ENCODE measurements at regions not wholly inside any gene's neighbourhood (a gene's known extent, or its start where the extent isn't known, plus 50 kb on each side); places are given as distances from the start of the nearest gene placed in this dataset.

DNA sequence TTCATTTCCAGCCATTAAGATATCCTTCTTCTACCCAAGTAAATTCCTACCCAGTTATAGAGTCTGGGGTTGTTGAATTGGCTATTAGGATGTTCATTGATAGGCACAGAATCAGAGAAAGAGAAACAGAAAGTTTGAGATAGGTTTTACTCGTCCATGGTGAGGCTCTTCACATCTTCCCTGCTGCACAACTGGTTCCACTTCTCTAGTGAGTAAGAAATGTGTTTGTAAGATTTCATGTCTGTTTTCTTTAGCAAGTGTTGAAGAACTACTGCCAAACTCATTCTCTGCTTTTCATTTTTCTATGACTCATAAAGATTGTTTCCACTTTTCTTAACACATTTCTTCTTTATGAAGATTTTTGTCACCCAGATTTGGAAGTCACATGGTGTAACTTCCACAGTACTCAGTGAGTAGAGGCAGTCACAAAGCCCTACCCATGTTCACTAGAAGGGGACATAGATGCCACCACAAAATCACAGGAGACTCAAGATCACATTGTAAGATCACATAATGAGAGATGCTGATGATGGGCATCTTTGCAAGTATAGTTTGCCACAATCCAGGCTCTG, 152.3 kb downstream of the SNX7 start:
- TF ChIP-seq, protein P1, sequence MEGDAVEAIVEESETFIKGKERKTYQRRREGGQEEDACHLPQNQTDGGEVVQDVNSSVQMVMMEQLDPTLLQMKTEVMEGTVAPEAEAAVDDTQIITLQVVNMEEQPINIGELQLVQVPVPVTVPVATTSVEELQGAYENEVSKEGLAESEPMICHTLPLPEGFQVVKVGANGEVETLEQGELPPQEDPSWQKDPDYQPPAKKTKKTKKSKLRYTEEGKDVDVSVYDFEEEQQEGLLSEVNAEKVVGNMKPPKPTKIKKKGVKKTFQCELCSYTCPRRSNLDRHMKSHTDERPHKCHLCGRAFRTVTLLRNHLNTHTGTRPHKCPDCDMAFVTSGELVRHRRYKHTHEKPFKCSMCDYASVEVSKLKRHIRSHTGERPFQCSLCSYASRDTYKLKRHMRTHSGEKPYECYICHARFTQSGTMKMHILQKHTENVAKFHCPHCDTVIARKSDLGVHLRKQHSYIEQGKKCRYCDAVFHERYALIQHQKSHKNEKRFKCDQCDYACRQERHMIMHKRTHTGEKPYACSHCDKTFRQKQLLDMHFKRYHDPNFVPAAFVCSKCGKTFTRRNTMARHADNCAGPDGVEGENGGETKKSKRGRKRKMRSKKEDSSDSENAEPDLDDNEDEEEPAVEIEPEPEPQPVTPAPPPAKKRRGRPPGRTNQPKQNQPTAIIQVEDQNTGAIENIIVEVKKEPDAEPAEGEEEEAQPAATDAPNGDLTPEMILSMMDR (IDR thresholded peaks at IDR 0.05; ENCODE audit: insufficient read depth, low read length): no peak
- no peak for TF ChIP-seq GABPA (IDR thresholded peaks at IDR 0.05; ENCODE audit: low read depth)
- TF ChIP-seq SPI1 (IDR thresholded peaks at IDR 0.05; ENCODE audit: borderline replicate concordance, low read depth): no peak
- TF ChIP-seq, protein P2, sequence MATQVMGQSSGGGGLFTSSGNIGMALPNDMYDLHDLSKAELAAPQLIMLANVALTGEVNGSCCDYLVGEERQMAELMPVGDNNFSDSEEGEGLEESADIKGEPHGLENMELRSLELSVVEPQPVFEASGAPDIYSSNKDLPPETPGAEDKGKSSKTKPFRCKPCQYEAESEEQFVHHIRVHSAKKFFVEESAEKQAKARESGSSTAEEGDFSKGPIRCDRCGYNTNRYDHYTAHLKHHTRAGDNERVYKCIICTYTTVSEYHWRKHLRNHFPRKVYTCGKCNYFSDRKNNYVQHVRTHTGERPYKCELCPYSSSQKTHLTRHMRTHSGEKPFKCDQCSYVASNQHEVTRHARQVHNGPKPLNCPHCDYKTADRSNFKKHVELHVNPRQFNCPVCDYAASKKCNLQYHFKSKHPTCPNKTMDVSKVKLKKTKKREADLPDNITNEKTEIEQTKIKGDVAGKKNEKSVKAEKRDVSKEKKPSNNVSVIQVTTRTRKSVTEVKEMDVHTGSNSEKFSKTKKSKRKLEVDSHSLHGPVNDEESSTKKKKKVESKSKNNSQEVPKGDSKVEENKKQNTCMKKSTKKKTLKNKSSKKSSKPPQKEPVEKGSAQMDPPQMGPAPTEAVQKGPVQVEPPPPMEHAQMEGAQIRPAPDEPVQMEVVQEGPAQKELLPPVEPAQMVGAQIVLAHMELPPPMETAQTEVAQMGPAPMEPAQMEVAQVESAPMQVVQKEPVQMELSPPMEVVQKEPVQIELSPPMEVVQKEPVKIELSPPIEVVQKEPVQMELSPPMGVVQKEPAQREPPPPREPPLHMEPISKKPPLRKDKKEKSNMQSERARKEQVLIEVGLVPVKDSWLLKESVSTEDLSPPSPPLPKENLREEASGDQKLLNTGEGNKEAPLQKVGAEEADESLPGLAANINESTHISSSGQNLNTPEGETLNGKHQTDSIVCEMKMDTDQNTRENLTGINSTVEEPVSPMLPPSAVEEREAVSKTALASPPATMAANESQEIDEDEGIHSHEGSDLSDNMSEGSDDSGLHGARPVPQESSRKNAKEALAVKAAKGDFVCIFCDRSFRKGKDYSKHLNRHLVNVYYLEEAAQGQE (IDR thresholded peaks at IDR 0.05; ENCODE audit: insufficient replicate concordance, low read depth): no peak
